ENCODE measurements at regions not wholly inside any gene's neighbourhood (a gene's known extent, or its start where the extent isn't known, plus 50 kb on each side); places are given as distances from the start of the nearest gene placed in this dataset.
"Not testable (repeated sequence)": the region's sequence is repeated elsewhere in the genome, so short reads cannot be mapped to it uniquely, and the experiment has no call there.

- Histone ChIP-seq H3K4me1 (ENCODE audit: insufficient read depth, low read length) (no peaks in the 10 kb centered on the region), H3K27me3 (ENCODE audit: insufficient read depth, low read length) (no peaks in the 10 kb centered on the region), H3K9me3 (ENCODE audit: insufficient read depth, low read depth, low read length) (no peaks in the 10 kb centered on the region), H3K9ac (ENCODE audit: low read depth, low read length) (no peak overlapping the region), H3K27ac (ENCODE audit: low read length) (no peak overlapping the region), H3K4me3 (ENCODE audit: low read length) (no peak overlapping the region), H3K36me3 (ENCODE audit: insufficient read depth, low read depth, low read length) (no peaks in the 10 kb centered on the region)
These were observed 232.5 kb downstream of the PARP8 start for GRCh38 chr5:50898966-50899365.

- no peak overlapping the region for H3K4me3 ChIP-seq (ENCODE audit: low read length)
These were observed 234.6 kb downstream of the PARP8 start for GRCh38 chr5:50900952-50901510.

GRCh38 chr5:50903651-50904050, 237.2 kb downstream of the PARP8 start:
- Histone ChIP-seq H3K27me3 (ENCODE audit: insufficient read depth, low read length) (no peaks in the 10 kb centered on the region), H3K4me3 (ENCODE audit: low read length) (no peak overlapping the region), H3K27ac (ENCODE audit: low read length) (no peak overlapping the region), H3K9ac (ENCODE audit: low read depth, low read length) (no peak overlapping the region), H3K4me1 (ENCODE audit: insufficient read depth, low read length) (no peaks in the 10 kb centered on the region), H3K36me3 (ENCODE audit: insufficient read depth, low read depth, low read length) (no peaks in the 10 kb centered on the region), H3K9me3 (ENCODE audit: insufficient read depth, low read depth, low read length) (no peaks in the 10 kb centered on the region)

More at GRCh38 chr5:50900952-50901510, 234.6 kb downstream of the PARP8 start:
- no peak overlapping the region for H3K9ac ChIP-seq (ENCODE audit: low read depth, low read length)
- H3K27ac ChIP-seq (ENCODE audit: low read length), result no peak overlapping the region
- H3K4me1 ChIP-seq (ENCODE audit: insufficient read depth, low read length), result no peaks in the 10 kb centered on the region
- H3K36me3 ChIP-seq (ENCODE audit: insufficient read depth, low read depth, low read length), result no peaks in the 10 kb centered on the region
- H3K9me3 ChIP-seq (ENCODE audit: insufficient read depth, low read depth, low read length), result no peaks in the 10 kb centered on the region
- H3K27me3 ChIP-seq (ENCODE audit: insufficient read depth, low read length), result no peaks in the 10 kb centered on the region

- no peak overlapping the region for H3K9ac ChIP-seq (ENCODE audit: low read depth, low read length)
- no peak overlapping the region for H3K27ac ChIP-seq (ENCODE audit: low read length)
- no peak overlapping the region for H3K4me3 ChIP-seq (ENCODE audit: low read length)
- no peaks in the 10 kb centered on the region for H3K4me1 ChIP-seq (ENCODE audit: insufficient read depth, low read length)
- H3K27me3 ChIP-seq (ENCODE audit: insufficient read depth, low read length), result no peaks in the 10 kb centered on the region
- H3K36me3 ChIP-seq (ENCODE audit: insufficient read depth, low read depth, low read length), result no peaks in the 10 kb centered on the region
- no peaks in the 10 kb centered on the region for H3K9me3 ChIP-seq (ENCODE audit: insufficient read depth, low read depth, low read length)
These were observed 239.6 kb downstream of the PARP8 start for GRCh38 chr5:50905996-50906570.

GRCh38 chr5:50920160-50920559, 253.7 kb downstream of the PARP8 start:
- not testable (repeated sequence) for H3K27ac ChIP-seq (ENCODE audit: low read length); H3K27me3 ChIP-seq (ENCODE audit: insufficient read depth, low read length); H3K36me3 ChIP-seq (ENCODE audit: insufficient read depth, low read depth, low read length); H3K4me3 ChIP-seq (ENCODE audit: low read length); H3K9me3 ChIP-seq (ENCODE audit: insufficient read depth, low read depth, low read length); H3K9ac ChIP-seq (ENCODE audit: low read depth, low read length); H3K4me1 ChIP-seq (ENCODE audit: insufficient read depth, low read length)

GRCh38 chr5:50921366-50922133, 255.1 kb downstream of the PARP8 start:
- Histone ChIP-seq H3K27ac (ENCODE audit: low read length) (no peak overlapping the region), H3K9ac (ENCODE audit: low read depth, low read length) (no peak overlapping the region)

GRCh38 chr5:50922134-50922941, 255.9 kb downstream of the PARP8 start:
- not testable (repeated sequence) for H3K27ac ChIP-seq (ENCODE audit: low read length); H3K9ac ChIP-seq (ENCODE audit: low read depth, low read length); H3K36me3 ChIP-seq (ENCODE audit: insufficient read depth, low read depth, low read length); H3K4me3 ChIP-seq (ENCODE audit: low read length); H3K27me3 ChIP-seq (ENCODE audit: insufficient read depth, low read length); H3K9me3 ChIP-seq (ENCODE audit: insufficient read depth, low read depth, low read length); H3K4me1 ChIP-seq (ENCODE audit: insufficient read depth, low read length)

More at GRCh38 chr5:50921366-50922133, 255.1 kb downstream of the PARP8 start:
- no peaks in the 10 kb centered on the region for H3K4me1 ChIP-seq (ENCODE audit: insufficient read depth, low read length)
- no peak overlapping the region for H3K4me3 ChIP-seq (ENCODE audit: low read length)
- no peaks in the 10 kb centered on the region for H3K27me3 ChIP-seq (ENCODE audit: insufficient read depth, low read length)
- no peaks in the 10 kb centered on the region for H3K9me3 ChIP-seq (ENCODE audit: insufficient read depth, low read depth, low read length)
- no peaks in the 10 kb centered on the region for H3K36me3 ChIP-seq (ENCODE audit: insufficient read depth, low read depth, low read length)

- Histone ChIP-seq H3K4me3 (ENCODE audit: low read length) (no peak overlapping the region), H3K9me3 (ENCODE audit: insufficient read depth, low read depth, low read length) (no peaks in the 10 kb centered on the region), H3K27ac (ENCODE audit: low read length) (no peak overlapping the region), H3K36me3 (ENCODE audit: insufficient read depth, low read depth, low read length) (no peaks in the 10 kb centered on the region), H3K27me3 (ENCODE audit: insufficient read depth, low read length) (no peaks in the 10 kb centered on the region), H3K4me1 (ENCODE audit: insufficient read depth, low read length) (no peaks in the 10 kb centered on the region), H3K9ac (ENCODE audit: low read depth, low read length) (no peak overlapping the region)
These were observed 256.7 kb downstream of the PARP8 start for GRCh38 chr5:50922942-50923767.

GRCh38 chr5:50923768-50924494, 257.5 kb downstream of the PARP8 start:
- Histone ChIP-seq H3K4me3 (ENCODE audit: low read length) (no peak overlapping the region), H3K27me3 (ENCODE audit: insufficient read depth, low read length) (no peaks in the 10 kb centered on the region), H3K9me3 (ENCODE audit: insufficient read depth, low read depth, low read length) (no peaks in the 10 kb centered on the region), H3K4me1 (ENCODE audit: insufficient read depth, low read length) (no peaks in the 10 kb centered on the region), H3K27ac (ENCODE audit: low read length) (no peak overlapping the region), H3K9ac (ENCODE audit: low read depth, low read length) (no peak overlapping the region), H3K36me3 (ENCODE audit: insufficient read depth, low read depth, low read length) (no peaks in the 10 kb centered on the region)

GRCh38 chr5:50927953-50928352, 261.5 kb downstream of the PARP8 start:
- no peaks in the 10 kb centered on the region for H3K27me3 ChIP-seq (ENCODE audit: insufficient read depth, low read length)
- no peaks in the 10 kb centered on the region for H3K9me3 ChIP-seq (ENCODE audit: insufficient read depth, low read depth, low read length)
- H3K27ac ChIP-seq (ENCODE audit: low read length), result no peak overlapping the region
- no peaks in the 10 kb centered on the region for H3K36me3 ChIP-seq (ENCODE audit: insufficient read depth, low read depth, low read length)
- H3K4me1 ChIP-seq (ENCODE audit: insufficient read depth, low read length), result peaks cover 7% of the 10 kb centered on the region
- H3K9ac ChIP-seq (ENCODE audit: low read depth, low read length), result no peak overlapping the region
- no peak overlapping the region for H3K4me3 ChIP-seq (ENCODE audit: low read length)

Measured in iPS-20b (cell line).